ENCODE measurements at regions not wholly inside any gene's neighbourhood (a gene's known extent, or its start where the extent isn't known, plus 50 kb on each side); places are given as distances from the start of the nearest gene placed in this dataset.

DNA sequence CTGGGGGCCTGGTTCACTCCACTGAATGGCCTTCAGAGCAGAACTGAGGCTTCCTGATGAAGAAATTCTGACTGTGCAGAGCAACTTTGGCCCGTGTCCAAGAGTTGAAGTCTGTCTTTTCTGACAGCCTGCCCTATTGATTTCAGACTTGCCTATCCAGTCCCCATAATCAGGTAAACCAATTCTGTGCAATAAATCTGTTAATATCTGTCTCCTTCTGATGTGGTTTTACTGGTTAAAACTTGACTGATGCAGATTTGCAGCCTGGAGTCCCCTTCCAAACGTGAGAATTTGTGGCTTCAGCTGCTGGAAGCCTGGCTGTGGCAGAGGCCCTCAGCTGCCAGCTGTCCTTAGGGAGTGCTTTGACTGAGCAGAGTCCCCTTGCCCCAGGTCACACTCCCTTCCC is 283.9 kb upstream of the ANKRD55 start:
- POLR2A ChIA-PET (ENCODE audit: low non-redundant PET) = no interaction called here
- DNase-seq (ENCODE audit: low spot score) = peak; percentile 3
- CTCF ChIA-PET = no interaction called here

DNA sequence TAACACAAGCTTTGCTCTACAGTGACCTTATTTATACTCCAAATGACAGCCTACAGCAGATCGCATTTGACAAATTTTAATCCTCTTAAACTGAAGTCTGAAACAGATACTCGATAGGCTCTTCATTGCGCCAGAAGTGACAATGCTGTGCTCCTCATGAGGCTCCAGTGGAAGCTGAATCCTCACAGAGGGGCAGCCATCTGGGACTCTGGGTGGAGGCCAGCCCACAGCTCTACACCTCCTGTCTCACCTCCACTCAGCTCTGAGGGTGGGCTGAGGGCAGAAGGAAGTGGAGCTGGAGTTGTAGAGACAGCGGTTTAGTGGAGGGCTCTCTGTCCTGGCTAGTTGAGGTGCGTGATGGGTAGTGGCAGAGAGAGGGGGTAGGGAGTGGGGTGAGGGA is 283.3 kb upstream of the ANKRD55 start:
- H3K36me3 ChIP-seq (ENCODE audit: insufficient read depth, low read length, poor library complexity, severe bottlenecking) = no peaks in the 10 kb centered on the region
- H3K9me3 ChIP-seq (ENCODE audit: low read depth, low read length, poor library complexity, severe bottlenecking) = no peaks in the 10 kb centered on the region
- intact Hi-C loops (cut with micrococcal nuclease; ENCODE audit: unreplicated experiment) = no loop called here
- ChIA-PET POLR2A (ENCODE audit: low non-redundant PET) (no interaction called here), CTCF (no interaction called here)
- TF ChIP-seq EZH2 (IDR thresholded peaks at IDR 0.05; ENCODE audit: borderline replicate concordance, low read depth, low read length, poor library complexity, severe bottlenecking) = no peak
- TF ChIP-seq, protein P1, sequence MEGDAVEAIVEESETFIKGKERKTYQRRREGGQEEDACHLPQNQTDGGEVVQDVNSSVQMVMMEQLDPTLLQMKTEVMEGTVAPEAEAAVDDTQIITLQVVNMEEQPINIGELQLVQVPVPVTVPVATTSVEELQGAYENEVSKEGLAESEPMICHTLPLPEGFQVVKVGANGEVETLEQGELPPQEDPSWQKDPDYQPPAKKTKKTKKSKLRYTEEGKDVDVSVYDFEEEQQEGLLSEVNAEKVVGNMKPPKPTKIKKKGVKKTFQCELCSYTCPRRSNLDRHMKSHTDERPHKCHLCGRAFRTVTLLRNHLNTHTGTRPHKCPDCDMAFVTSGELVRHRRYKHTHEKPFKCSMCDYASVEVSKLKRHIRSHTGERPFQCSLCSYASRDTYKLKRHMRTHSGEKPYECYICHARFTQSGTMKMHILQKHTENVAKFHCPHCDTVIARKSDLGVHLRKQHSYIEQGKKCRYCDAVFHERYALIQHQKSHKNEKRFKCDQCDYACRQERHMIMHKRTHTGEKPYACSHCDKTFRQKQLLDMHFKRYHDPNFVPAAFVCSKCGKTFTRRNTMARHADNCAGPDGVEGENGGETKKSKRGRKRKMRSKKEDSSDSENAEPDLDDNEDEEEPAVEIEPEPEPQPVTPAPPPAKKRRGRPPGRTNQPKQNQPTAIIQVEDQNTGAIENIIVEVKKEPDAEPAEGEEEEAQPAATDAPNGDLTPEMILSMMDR (conservative IDR thresholded peaks at IDR 0.05; ENCODE audit: low read depth, low read length) = no peak
- DNase-seq (ENCODE audit: low spot score) = no peak
- no peak overlapping the region for H3K27ac ChIP-seq (ENCODE audit: low read depth, low read length, poor library complexity, severe bottlenecking)
- H3K27me3 ChIP-seq (replicated peaks; ENCODE audit: insufficient read depth, low read depth, low read length, poor library complexity) = no peaks in the 10 kb centered on the region
- H3K4me3 ChIP-seq (ENCODE audit: low read depth, low read length, poor library complexity, severe bottlenecking) = no peak overlapping the region
- H3K4me1 ChIP-seq (ENCODE audit: insufficient read depth, low read length, poor library complexity, severe bottlenecking) = no peaks in the 10 kb centered on the region
- no TSS peak for BruUV-seq (replicated peaks)

More for the DNA sequence above, 283.9 kb upstream of the ANKRD55 start:
- Histone ChIP-seq H3K27me3 (replicated peaks; ENCODE audit: insufficient read depth, low read depth, low read length, poor library complexity) (no peaks in the 10 kb centered on the region), H3K27ac (ENCODE audit: low read depth, low read length, poor library complexity, severe bottlenecking) (no peak overlapping the region), H3K36me3 (ENCODE audit: insufficient read depth, low read length, poor library complexity, severe bottlenecking) (no peaks in the 10 kb centered on the region), H3K4me3 (ENCODE audit: low read depth, low read length, poor library complexity, severe bottlenecking) (no peak overlapping the region), H3K4me1 (ENCODE audit: insufficient read depth, low read length, poor library complexity, severe bottlenecking) (no peaks in the 10 kb centered on the region), H3K9me3 (ENCODE audit: low read depth, low read length, poor library complexity, severe bottlenecking) (no peaks in the 10 kb centered on the region)
- TF ChIP-seq EZH2 (IDR thresholded peaks at IDR 0.05; ENCODE audit: borderline replicate concordance, low read depth, low read length, poor library complexity, severe bottlenecking) = no peak
- TF ChIP-seq, protein P1 (conservative IDR thresholded peaks at IDR 0.05; ENCODE audit: low read depth, low read length) = no peak
- intact Hi-C loops (cut with micrococcal nuclease; ENCODE audit: unreplicated experiment) = no loop called here
- no TSS peak for BruUV-seq (replicated peaks)

DNA sequence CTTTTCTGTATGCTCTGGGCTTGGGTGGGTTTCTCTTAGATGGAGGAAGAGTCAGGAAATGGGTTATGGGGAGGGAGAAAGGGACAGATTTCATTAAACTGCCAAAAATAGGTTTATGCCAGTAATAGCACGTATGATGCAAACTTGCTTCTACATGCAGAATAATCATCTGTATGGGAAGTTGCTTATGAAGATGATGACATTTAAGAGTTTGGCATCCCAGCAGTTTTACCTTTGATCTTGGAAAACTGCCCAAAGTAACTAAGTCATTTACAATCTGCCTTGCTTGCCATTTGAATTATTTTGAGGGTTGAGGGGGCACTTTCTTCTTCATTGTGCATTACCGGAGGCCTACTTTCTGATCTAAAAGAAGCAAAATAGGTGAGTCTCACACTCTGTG is 282.9 kb upstream of the ANKRD55 start:
- ChIA-PET CTCF (no interaction called here), POLR2A (ENCODE audit: low non-redundant PET) (no interaction called here)
- H3K27ac ChIP-seq (ENCODE audit: low read depth, low read length, poor library complexity, severe bottlenecking) = no peak overlapping the region
- no peaks in the 10 kb centered on the region for H3K27me3 ChIP-seq (replicated peaks; ENCODE audit: insufficient read depth, low read depth, low read length, poor library complexity)
- H3K4me1 ChIP-seq (ENCODE audit: insufficient read depth, low read length, poor library complexity, severe bottlenecking) = no peaks in the 10 kb centered on the region
- TF ChIP-seq, protein P1 (conservative IDR thresholded peaks at IDR 0.05; ENCODE audit: low read depth, low read length) = no peak
- TF ChIP-seq EZH2 (IDR thresholded peaks at IDR 0.05; ENCODE audit: borderline replicate concordance, low read depth, low read length, poor library complexity, severe bottlenecking) = no peak
- intact Hi-C loops (cut with micrococcal nuclease; ENCODE audit: unreplicated experiment) = no loop called here
- H3K36me3 ChIP-seq (ENCODE audit: insufficient read depth, low read length, poor library complexity, severe bottlenecking) = no peaks in the 10 kb centered on the region
- no peaks in the 10 kb centered on the region for H3K9me3 ChIP-seq (ENCODE audit: low read depth, low read length, poor library complexity, severe bottlenecking)
- BruUV-seq (replicated peaks) = no TSS peak
- no peak for DNase-seq (ENCODE audit: low spot score)
- no peak overlapping the region for H3K4me3 ChIP-seq (ENCODE audit: low read depth, low read length, poor library complexity, severe bottlenecking)
